GM23338 (cell line): ENCODE measurements at regions not wholly inside any gene's neighbourhood (a gene's known extent, or its start where the extent isn't known, plus 50 kb on each side); places are given as distances from the start of the nearest gene placed in this dataset.

Source experiments
- ATAC-seq: fragments of 200-7000 bp; cut with Tn5 transposase; 3 replicates; pipeline ENCODE4 v1.9.1; 2020
- DNase-seq: peaks from one replicate; pipeline ENCODE4 v3.0.0-alpha.2; 2015; ENCODE audit warnings: low spot score
- H2AFZ ChIP-seq: fragments of 200-600 bp; sonication (generic); 2 replicates; pipeline ENCODE4 v1.8.0; 2016; ENCODE audit warnings: antibody characterized with exemption, mild to moderate bottlenecking, moderate library complexity
- H3F3A ChIP-seq: fragments of 200-600 bp; sonication (generic); replicated peaks from 2 replicates; pipeline ENCODE4 v1.8.0; 2017; ENCODE audit warnings: antibody characterized with exemption, mixed run types, low read depth
- H3K27ac ChIP-seq: fragments of 200-600 bp; sonication (generic); 2 replicates; pipeline ENCODE4 v1.6.1; 2016; ENCODE audit warnings: low read depth
- H3K27me3 ChIP-seq: fragments of 200-600 bp; sonication (generic); 2 replicates; pipeline ENCODE4 v1.8.0; 2016; ENCODE audit warnings: mild to moderate bottlenecking, mixed run types, moderate library complexity; ENCODE audit not compliant: insufficient read depth
- H3K36me3 ChIP-seq: fragments of 200-600 bp; sonication (generic); 2 replicates; pipeline ENCODE4 v1.8.0; 2016; ENCODE audit warnings: mild to moderate bottlenecking; ENCODE audit not compliant: insufficient read depth
- H3K4me1 ChIP-seq: fragments of 200-600 bp; sonication (generic); 2 replicates; pipeline ENCODE4 v1.8.0; 2016; ENCODE audit warnings: mild to moderate bottlenecking, moderate library complexity; ENCODE audit not compliant: insufficient read depth
- H3K4me2 ChIP-seq: fragments of 200-600 bp; sonication (generic); 2 replicates; pipeline ENCODE4 v1.7.1; 2017; ENCODE audit warnings: mixed run types
- H3K4me3 ChIP-seq: fragments of 200-600 bp; sonication (generic); 2 replicates; pipeline ENCODE4 v1.6.1; 2016; ENCODE audit warnings: mixed run types
- H3K79me2 ChIP-seq: fragments of 200-600 bp; sonication (generic); replicated peaks from 2 replicates; pipeline ENCODE4 v1.8.0; 2017; ENCODE audit warnings: mild to moderate bottlenecking; ENCODE audit not compliant: insufficient read depth
- H3K9me2 ChIP-seq: fragments of 200-600 bp; sonication (generic); 2 replicates; pipeline ENCODE4 v1.8.0; 2017; ENCODE audit not compliant: insufficient read depth
- H4K20me1 ChIP-seq: fragments of 200-600 bp; sonication (generic); replicated peaks from 2 replicates; pipeline ENCODE4 v1.8.0; 2017; ENCODE audit warnings: mild to moderate bottlenecking; ENCODE audit not compliant: insufficient read depth
- H3K27ac Mint-ChIP-seq: 2 replicates; pipeline ENCODE4 v1.8.0; 2020; ENCODE audit warnings: inconsistent platforms, mild to moderate bottlenecking, moderate library complexity, mixed read lengths
- H3K27me3 Mint-ChIP-seq: 3 replicates; pipeline ENCODE4 v1.8.0; 2022; ENCODE audit warnings: low read depth, mild to moderate bottlenecking, moderate library complexity, mixed read lengths, inconsistent platforms; ENCODE audit not compliant: insufficient read depth, poor library complexity
- H3K36me3 Mint-ChIP-seq: 3 replicates; pipeline ENCODE4 v1.8.0; 2021; ENCODE audit warnings: low read depth, mild to moderate bottlenecking, inconsistent platforms, moderate library complexity, mixed read lengths
- H3K4me1 Mint-ChIP-seq: 3 replicates; pipeline ENCODE4 v1.8.0; 2020; ENCODE audit warnings: mild to moderate bottlenecking, inconsistent platforms, mixed read lengths
- H3K4me3 Mint-ChIP-seq: 3 replicates; pipeline ENCODE4 v1.8.0; 2021; ENCODE audit warnings: moderate library complexity, mild to moderate bottlenecking, inconsistent platforms, mixed read lengths
- H3K9me3 Mint-ChIP-seq: 3 replicates; pipeline ENCODE4 v1.8.0; 2020; ENCODE audit warnings: moderate library complexity, mild to moderate bottlenecking, inconsistent platforms, mixed read lengths
- CREB1 ChIP-seq: fragments of 250-450 bp; sonication (Bioruptor Pico); IDR thresholded peaks from 2 replicates; pipeline ENCODE4 v1.5.0; 2020; ENCODE audit warnings: low read depth, mild to moderate bottlenecking, moderate library complexity
- EZH2 ChIP-seq: fragments of 200-600 bp; sonication (generic); IDR thresholded peaks from one replicate; pipeline ENCODE4 v1.8.0; 2017; ENCODE audit warnings: antibody characterized with exemption, mild to moderate bottlenecking, low read depth; ENCODE audit not compliant: unreplicated experiment
- EZH2phosphoT487 ChIP-seq: fragments of 200-600 bp; sonication (generic); IDR thresholded peaks from one replicate; pipeline ENCODE4 v1.8.1; 2018; ENCODE audit warnings: antibody characterized with exemption; ENCODE audit not compliant: unreplicated experiment
- JUNB ChIP-seq: IDR thresholded peaks from one replicate; pipeline ENCODE4 v1.6.1; 2016; ENCODE audit warnings: antibody characterized with exemption; ENCODE audit not compliant: unreplicated experiment
- NANOG ChIP-seq: IDR thresholded peaks from 2 replicates; pipeline ENCODE4 v1.6.1; 2016; ENCODE audit warnings: antibody characterized with exemption, borderline replicate concordance
- POLR2AphosphoS5 ChIP-seq: IDR thresholded peaks from 2 replicates; pipeline ENCODE4 v1.6.1; 2016; ENCODE audit warnings: antibody characterized with exemption, low read depth
- STAT1 ChIP-seq: IDR thresholded peaks from one replicate; pipeline ENCODE4 v1.6.1; 2016; ENCODE audit warnings: antibody characterized with exemption; ENCODE audit not compliant: unreplicated experiment
- ZNF114 ChIP-seq: fragments of 250-450 bp; sonication (Bioruptor Pico); IDR thresholded peaks from 2 replicates; pipeline ENCODE4 v1.5.0; 2020; ENCODE audit warnings: mild to moderate bottlenecking, moderate library complexity
- ZNF331 ChIP-seq: fragments of 250-450 bp; sonication (Bioruptor Pico); IDR thresholded peaks from 2 replicates; pipeline ENCODE4 v1.5.0; 2020; ENCODE audit warnings: low read depth, mild to moderate bottlenecking, moderate library complexity
- TF ChIP-seq, protein P1 (sequence below), 2 experiments: fragments of 200-600 bp in 1 of 2; sonication (generic) in 1 of 2; conservative IDR thresholded peaks; 2 replicates each; pipeline versions ENCODE4 v1.5.1 to v1.6.1; 2016 to 2017; ENCODE audit warnings: antibody characterized with exemption in 2 of 2, low read depth in 2 of 2, mild to moderate bottlenecking in 2 of 2, moderate library complexity in 1 of 2
- TF ChIP-seq, protein P2 (sequence below): IDR thresholded peaks from one replicate; pipeline ENCODE4 v1.6.1; 2018; ENCODE audit warnings: antibody characterized with exemption; ENCODE audit not compliant: unreplicated experiment
- TF ChIP-seq, protein P3 (sequence below): IDR thresholded peaks from 2 replicates; pipeline ENCODE4 v1.6.1; 2016; ENCODE audit warnings: antibody characterized with exemption

DNA sequence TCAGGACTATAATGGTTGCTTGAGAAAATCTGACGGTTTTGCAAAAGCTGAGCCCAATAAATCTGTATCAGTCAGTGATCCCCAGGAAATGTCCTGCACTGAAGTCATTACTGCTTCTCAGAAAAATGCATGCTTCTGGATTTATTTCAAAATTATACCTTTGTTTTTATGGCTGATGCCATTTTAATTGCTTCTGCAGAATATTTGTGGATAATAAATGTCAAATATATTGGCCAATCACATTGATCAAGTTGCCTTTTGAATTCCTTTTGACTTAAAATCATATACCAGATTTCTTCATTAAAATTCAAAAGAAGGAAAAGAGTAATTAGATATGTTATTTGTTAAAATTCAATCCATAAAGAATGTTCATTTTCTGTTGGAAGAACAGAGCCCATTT lies 842.9 kb upstream of the ADGRL4 start (continued):
- TF ChIP-seq NANOG (no peak), ZNF331 (CRISPR knock-in tag) (no peak), ZNF114 (CRISPR knock-in tag) (no peak), EZH2 (no peak), JUNB (no peak), CREB1 (CRISPR knock-in tag) (no peak), STAT1 (no peak), POLR2AphosphoS5 (no peak), EZH2phosphoT487 (no peak)
- TF ChIP-seq, protein P1, sequence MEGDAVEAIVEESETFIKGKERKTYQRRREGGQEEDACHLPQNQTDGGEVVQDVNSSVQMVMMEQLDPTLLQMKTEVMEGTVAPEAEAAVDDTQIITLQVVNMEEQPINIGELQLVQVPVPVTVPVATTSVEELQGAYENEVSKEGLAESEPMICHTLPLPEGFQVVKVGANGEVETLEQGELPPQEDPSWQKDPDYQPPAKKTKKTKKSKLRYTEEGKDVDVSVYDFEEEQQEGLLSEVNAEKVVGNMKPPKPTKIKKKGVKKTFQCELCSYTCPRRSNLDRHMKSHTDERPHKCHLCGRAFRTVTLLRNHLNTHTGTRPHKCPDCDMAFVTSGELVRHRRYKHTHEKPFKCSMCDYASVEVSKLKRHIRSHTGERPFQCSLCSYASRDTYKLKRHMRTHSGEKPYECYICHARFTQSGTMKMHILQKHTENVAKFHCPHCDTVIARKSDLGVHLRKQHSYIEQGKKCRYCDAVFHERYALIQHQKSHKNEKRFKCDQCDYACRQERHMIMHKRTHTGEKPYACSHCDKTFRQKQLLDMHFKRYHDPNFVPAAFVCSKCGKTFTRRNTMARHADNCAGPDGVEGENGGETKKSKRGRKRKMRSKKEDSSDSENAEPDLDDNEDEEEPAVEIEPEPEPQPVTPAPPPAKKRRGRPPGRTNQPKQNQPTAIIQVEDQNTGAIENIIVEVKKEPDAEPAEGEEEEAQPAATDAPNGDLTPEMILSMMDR (conservative IDR thresholded peaks at IDR 0.05; ENCODE audit: low read depth in 2 of 2): no peak
- TF ChIP-seq, protein P2, sequence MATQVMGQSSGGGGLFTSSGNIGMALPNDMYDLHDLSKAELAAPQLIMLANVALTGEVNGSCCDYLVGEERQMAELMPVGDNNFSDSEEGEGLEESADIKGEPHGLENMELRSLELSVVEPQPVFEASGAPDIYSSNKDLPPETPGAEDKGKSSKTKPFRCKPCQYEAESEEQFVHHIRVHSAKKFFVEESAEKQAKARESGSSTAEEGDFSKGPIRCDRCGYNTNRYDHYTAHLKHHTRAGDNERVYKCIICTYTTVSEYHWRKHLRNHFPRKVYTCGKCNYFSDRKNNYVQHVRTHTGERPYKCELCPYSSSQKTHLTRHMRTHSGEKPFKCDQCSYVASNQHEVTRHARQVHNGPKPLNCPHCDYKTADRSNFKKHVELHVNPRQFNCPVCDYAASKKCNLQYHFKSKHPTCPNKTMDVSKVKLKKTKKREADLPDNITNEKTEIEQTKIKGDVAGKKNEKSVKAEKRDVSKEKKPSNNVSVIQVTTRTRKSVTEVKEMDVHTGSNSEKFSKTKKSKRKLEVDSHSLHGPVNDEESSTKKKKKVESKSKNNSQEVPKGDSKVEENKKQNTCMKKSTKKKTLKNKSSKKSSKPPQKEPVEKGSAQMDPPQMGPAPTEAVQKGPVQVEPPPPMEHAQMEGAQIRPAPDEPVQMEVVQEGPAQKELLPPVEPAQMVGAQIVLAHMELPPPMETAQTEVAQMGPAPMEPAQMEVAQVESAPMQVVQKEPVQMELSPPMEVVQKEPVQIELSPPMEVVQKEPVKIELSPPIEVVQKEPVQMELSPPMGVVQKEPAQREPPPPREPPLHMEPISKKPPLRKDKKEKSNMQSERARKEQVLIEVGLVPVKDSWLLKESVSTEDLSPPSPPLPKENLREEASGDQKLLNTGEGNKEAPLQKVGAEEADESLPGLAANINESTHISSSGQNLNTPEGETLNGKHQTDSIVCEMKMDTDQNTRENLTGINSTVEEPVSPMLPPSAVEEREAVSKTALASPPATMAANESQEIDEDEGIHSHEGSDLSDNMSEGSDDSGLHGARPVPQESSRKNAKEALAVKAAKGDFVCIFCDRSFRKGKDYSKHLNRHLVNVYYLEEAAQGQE: no peak
- TF ChIP-seq, protein P3, sequence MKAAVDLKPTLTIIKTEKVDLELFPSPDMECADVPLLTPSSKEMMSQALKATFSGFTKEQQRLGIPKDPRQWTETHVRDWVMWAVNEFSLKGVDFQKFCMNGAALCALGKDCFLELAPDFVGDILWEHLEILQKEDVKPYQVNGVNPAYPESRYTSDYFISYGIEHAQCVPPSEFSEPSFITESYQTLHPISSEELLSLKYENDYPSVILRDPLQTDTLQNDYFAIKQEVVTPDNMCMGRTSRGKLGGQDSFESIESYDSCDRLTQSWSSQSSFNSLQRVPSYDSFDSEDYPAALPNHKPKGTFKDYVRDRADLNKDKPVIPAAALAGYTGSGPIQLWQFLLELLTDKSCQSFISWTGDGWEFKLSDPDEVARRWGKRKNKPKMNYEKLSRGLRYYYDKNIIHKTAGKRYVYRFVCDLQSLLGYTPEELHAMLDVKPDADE: no peak

DNA sequence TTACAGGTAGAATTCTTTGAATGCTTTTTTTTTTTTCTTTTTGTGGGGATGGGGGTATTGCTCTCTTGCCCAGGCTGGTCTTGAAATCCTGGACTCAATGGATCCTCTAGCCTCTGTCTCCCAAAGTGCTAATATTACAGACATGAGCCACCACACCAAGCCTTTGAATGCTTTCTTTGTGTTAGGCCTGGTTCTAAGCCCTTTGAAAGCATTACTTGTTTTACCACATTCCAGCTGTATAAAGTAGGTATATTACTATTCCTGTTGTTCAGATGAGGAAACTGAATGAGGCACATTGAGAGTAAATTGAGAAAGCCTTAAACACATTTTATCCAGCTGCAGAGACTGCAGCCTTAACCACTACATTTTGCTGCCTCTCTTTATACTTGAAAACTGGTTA lies 841.8 kb upstream of the ADGRL4 start:
- Histone ChIP-seq H3K4me1 (no peaks in the 10 kb centered on the region), H3K79me2 (no peaks in the 10 kb centered on the region), H3K36me3 (no peaks in the 10 kb centered on the region), H3K27me3 (no peaks in the 10 kb centered on the region), H3K4me3 (no peak overlapping the region), H2AFZ (peak overlapping the region; percentile 40; the same call in 1 of the 2 replicates), H3K9me2 (no peaks in the 10 kb centered on the region), H4K20me1 (no peaks in the 10 kb centered on the region), H3F3A (no peaks in the 10 kb centered on the region), H3K27ac (no peak overlapping the region), H3K4me2 (no peak overlapping the region)
- H3K36me3 Mint-ChIP-seq: no peaks in the 10 kb centered on the region
- H3K27ac Mint-ChIP-seq: no peak overlapping the region
- H3K4me1 Mint-ChIP-seq: no peaks in the 10 kb centered on the region
- no peak overlapping the region for H3K4me3 Mint-ChIP-seq
- H3K27me3 Mint-ChIP-seq: peaks cover 2% of the 10 kb centered on the region
- ATAC-seq (no peak), DNase-seq (no peak)
- no peaks in the 10 kb centered on the region for H3K9me3 Mint-ChIP-seq
- TF ChIP-seq NANOG: no peak
- TF ChIP-seq, protein P2: no peak
- no peak for TF ChIP-seq JUNB
- TF ChIP-seq CREB1 (CRISPR knock-in tag): no peak
